ENCODE measurements at regions not wholly inside any gene's neighbourhood (a gene's known extent, or its start where the extent isn't known, plus 50 kb on each side); places are given as distances from the start of the nearest gene placed in this dataset.

DNA sequence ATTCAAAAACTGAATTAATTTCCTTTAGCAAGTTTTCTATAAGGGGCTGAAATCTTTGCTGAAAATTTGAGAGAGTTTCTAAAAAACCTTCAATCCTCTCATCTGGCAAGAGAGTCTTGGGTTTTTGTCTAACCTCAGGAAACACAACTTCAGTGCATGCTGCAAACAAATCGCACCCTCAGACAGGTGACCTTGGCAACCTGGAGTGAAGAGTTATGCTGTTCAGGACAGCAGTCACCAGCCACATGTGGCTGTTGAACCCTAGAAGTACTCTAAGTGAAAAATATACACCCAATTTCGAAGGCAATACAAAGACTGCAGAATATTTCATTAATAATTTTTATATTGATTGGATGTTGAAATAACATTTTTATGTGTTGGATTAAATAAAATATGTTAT is 184.8 kb downstream of the RPS29 start:
- no peak for TF ChIP-seq POLR2A (IDR thresholded peaks at IDR 0.05; ENCODE audit: extremely low read depth, insufficient read length)
- TF ChIP-seq, protein P1, sequence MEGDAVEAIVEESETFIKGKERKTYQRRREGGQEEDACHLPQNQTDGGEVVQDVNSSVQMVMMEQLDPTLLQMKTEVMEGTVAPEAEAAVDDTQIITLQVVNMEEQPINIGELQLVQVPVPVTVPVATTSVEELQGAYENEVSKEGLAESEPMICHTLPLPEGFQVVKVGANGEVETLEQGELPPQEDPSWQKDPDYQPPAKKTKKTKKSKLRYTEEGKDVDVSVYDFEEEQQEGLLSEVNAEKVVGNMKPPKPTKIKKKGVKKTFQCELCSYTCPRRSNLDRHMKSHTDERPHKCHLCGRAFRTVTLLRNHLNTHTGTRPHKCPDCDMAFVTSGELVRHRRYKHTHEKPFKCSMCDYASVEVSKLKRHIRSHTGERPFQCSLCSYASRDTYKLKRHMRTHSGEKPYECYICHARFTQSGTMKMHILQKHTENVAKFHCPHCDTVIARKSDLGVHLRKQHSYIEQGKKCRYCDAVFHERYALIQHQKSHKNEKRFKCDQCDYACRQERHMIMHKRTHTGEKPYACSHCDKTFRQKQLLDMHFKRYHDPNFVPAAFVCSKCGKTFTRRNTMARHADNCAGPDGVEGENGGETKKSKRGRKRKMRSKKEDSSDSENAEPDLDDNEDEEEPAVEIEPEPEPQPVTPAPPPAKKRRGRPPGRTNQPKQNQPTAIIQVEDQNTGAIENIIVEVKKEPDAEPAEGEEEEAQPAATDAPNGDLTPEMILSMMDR (IDR thresholded peaks at IDR 0.05; ENCODE audit: low read depth, low read length), result no peak
- TF ChIP-seq, protein P2, sequence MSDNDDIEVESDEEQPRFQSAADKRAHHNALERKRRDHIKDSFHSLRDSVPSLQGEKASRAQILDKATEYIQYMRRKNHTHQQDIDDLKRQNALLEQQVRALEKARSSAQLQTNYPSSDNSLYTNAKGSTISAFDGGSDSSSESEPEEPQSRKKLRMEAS (IDR thresholded peaks at IDR 0.05; ENCODE audit: low read depth, low read length), result no peak
